Upper lobe of left lung (tissue), 4 donors: ENCODE measurements at regions not wholly inside any gene's neighbourhood (a gene's known extent, or its start where the extent isn't known, plus 50 kb on each side); places are given as distances from the start of the nearest gene placed in this dataset.

ENCODE experiments used
- CTCF ChIP-seq, 6 experiments: fragments of 450-650 bp in 4 of 6; fragments of 200-600 bp in 2 of 6; sonication (generic) in 2 of 6; IDR thresholded peaks; one replicate each; pipeline ENCODE4 v1.5.1; 2016 to 2019; ENCODE audit warnings: antibody characterized with exemption in 6 of 6
- POLR2A ChIP-seq, 4 donors: fragments of 450-650 bp; IDR thresholded peaks; one replicate each; pipeline ENCODE4 v1.5.1; 2016 to 2017; ENCODE audit warnings: antibody characterized with exemption in 4 of 4, mild to moderate bottlenecking in 2 of 4

GRCh38 chr18:11310476-11311086, 161.2 kb upstream of the PIEZO2 start:
- peak in 2 of 6 experiments; percentile 20 to 31 for TF ChIP-seq CTCF (IDR thresholded peaks at IDR 0.05)
- TF ChIP-seq POLR2A (IDR thresholded peaks at IDR 0.05): no peak
